ENCODE measurements at regions not wholly inside any gene's neighbourhood (a gene's known extent, or its start where the extent isn't known, plus 50 kb on each side); places are given as distances from the start of the nearest gene placed in this dataset.

GRCh38 chr9:95368377-95369160, 51.1 kb upstream of the FANCC start:
- TF ChIP-seq CTCF (IDR thresholded peaks at IDR 0.05) (no peak), EZH2 (IDR thresholded peaks at IDR 0.05) (no peak)

Data from neural progenitor cell (in vitro differentiated cells).